ENCODE measurements at regions not wholly inside any gene's neighbourhood (a gene's known extent, or its start where the extent isn't known, plus 50 kb on each side); places are given as distances from the start of the nearest gene placed in this dataset.

DNA sequence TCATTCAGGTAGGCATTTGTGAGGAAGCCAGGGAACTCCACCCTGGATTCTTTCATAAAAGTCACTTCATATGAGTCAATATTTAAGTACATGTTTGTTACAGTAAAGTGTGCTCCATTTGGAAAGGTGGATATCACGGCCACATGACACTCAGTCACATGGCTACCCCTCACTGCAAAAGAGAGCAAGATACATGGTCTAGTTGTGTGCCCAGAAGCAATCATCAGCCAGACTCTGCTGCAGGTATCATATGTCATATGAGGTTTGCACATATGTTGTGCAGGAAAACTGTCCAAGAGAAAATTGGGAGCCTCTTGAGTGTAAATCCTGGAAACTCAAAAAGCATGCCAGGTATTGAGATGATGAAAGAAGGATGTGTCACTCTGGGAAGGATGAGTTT is 55.0 kb upstream of the NMNAT3 start:
- ChIA-PET RAD21 (ENCODE audit: low non-redundant PET in 1 of 2, low total read pairs in 2 of 2, uncharacterized antibody in 2 of 2, unreplicated experiment in 2 of 2) (no interaction called here), POLR2A (no interaction called here), CTCF (no interaction called here)
- peaks cover 42% of the 10 kb centered on the region; the same call in 1 of the 2 replicates for H3K27me3 ChIP-seq (ENCODE audit: insufficient read depth, low read length)
- DNase-seq (ENCODE audit: low read depth, low spot score) (no peak), ATAC-seq (no peak)
- no peaks in the 10 kb centered on the region for H4K20me1 ChIP-seq (ENCODE audit: insufficient read depth)
- intact Hi-C loops (cut with micrococcal nuclease) = no loop called here
- no peaks in the 10 kb centered on the region for H3K9me2 ChIP-seq (ENCODE audit: insufficient read depth)
- H3K27ac ChIP-seq (ENCODE audit: low read depth, low read length) = no peak overlapping the region
- no TSS peak for BruUV-seq (replicated peaks)
- H3K4me2 ChIP-seq (ENCODE audit: low read length) = no peak overlapping the region
- TF ChIP-seq ZNF274 (IDR thresholded peaks at IDR 0.05; ENCODE audit: low read depth, low read length) = no peak
- TF ChIP-seq POLR2AphosphoS5 (IDR thresholded peaks at IDR 0.05; ENCODE audit: low read depth, low read length) = no peak
- no peak for TF ChIP-seq EGR1 (IDR thresholded peaks at IDR 0.05; ENCODE audit: low read depth)
- TF ChIP-seq YY1 (IDR thresholded peaks at IDR 0.05; ENCODE audit: extremely low read depth, insufficient replicate concordance, low read depth, low read length) = no peak
- TF ChIP-seq CEBPB (IDR thresholded peaks at IDR 0.05; ENCODE audit: low read depth) = no peak
- no peak for TF ChIP-seq POLR2A (IDR thresholded peaks at IDR 0.05; ENCODE audit: borderline replicate concordance, extremely low read depth, insufficient read depth, insufficient read length)
- TF ChIP-seq, protein P1, sequence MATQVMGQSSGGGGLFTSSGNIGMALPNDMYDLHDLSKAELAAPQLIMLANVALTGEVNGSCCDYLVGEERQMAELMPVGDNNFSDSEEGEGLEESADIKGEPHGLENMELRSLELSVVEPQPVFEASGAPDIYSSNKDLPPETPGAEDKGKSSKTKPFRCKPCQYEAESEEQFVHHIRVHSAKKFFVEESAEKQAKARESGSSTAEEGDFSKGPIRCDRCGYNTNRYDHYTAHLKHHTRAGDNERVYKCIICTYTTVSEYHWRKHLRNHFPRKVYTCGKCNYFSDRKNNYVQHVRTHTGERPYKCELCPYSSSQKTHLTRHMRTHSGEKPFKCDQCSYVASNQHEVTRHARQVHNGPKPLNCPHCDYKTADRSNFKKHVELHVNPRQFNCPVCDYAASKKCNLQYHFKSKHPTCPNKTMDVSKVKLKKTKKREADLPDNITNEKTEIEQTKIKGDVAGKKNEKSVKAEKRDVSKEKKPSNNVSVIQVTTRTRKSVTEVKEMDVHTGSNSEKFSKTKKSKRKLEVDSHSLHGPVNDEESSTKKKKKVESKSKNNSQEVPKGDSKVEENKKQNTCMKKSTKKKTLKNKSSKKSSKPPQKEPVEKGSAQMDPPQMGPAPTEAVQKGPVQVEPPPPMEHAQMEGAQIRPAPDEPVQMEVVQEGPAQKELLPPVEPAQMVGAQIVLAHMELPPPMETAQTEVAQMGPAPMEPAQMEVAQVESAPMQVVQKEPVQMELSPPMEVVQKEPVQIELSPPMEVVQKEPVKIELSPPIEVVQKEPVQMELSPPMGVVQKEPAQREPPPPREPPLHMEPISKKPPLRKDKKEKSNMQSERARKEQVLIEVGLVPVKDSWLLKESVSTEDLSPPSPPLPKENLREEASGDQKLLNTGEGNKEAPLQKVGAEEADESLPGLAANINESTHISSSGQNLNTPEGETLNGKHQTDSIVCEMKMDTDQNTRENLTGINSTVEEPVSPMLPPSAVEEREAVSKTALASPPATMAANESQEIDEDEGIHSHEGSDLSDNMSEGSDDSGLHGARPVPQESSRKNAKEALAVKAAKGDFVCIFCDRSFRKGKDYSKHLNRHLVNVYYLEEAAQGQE (IDR thresholded peaks at IDR 0.05; ENCODE audit: low read depth) = no peak
- TF ChIP-seq, protein P2, sequence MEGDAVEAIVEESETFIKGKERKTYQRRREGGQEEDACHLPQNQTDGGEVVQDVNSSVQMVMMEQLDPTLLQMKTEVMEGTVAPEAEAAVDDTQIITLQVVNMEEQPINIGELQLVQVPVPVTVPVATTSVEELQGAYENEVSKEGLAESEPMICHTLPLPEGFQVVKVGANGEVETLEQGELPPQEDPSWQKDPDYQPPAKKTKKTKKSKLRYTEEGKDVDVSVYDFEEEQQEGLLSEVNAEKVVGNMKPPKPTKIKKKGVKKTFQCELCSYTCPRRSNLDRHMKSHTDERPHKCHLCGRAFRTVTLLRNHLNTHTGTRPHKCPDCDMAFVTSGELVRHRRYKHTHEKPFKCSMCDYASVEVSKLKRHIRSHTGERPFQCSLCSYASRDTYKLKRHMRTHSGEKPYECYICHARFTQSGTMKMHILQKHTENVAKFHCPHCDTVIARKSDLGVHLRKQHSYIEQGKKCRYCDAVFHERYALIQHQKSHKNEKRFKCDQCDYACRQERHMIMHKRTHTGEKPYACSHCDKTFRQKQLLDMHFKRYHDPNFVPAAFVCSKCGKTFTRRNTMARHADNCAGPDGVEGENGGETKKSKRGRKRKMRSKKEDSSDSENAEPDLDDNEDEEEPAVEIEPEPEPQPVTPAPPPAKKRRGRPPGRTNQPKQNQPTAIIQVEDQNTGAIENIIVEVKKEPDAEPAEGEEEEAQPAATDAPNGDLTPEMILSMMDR (IDR thresholded peaks at IDR 0.05 in 2 of 3, conservative IDR thresholded peaks at IDR 0.05 in 1 of 3; ENCODE audit: borderline replicate concordance in 1 of 3, insufficient read depth in 1 of 3, low read depth in 2 of 3, low read length in 2 of 3) = no peak
- TF ChIP-seq, protein P3, sequence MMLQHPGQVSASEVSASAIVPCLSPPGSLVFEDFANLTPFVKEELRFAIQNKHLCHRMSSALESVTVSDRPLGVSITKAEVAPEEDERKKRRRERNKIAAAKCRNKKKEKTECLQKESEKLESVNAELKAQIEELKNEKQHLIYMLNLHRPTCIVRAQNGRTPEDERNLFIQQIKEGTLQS (IDR thresholded peaks at IDR 0.05) = no peak
- no peak for TF ChIP-seq SIN3A (IDR thresholded peaks at IDR 0.05; ENCODE audit: low read depth)
- no peak overlapping the region for H3K4me3 ChIP-seq (replicated peaks in 1 of 2; ENCODE audit: low read depth in 1 of 2, low read length in 2 of 2)
- H3K9ac ChIP-seq (ENCODE audit: low read length) = no peak overlapping the region
- no peaks in the 10 kb centered on the region for H3K9me3 ChIP-seq (ENCODE audit: control insufficient read depth in 1 of 2, insufficient read depth in 1 of 2, low read depth in 1 of 2, low read length in 2 of 2)
- H2AFZ ChIP-seq (ENCODE audit: low read depth, low read length, poor library complexity, severe bottlenecking) = no peak overlapping the region
- no peaks in the 10 kb centered on the region for H3K36me3 ChIP-seq (ENCODE audit: control insufficient read depth in 1 of 2, insufficient read depth in 2 of 2, low read length in 2 of 2)
- no peaks in the 10 kb centered on the region for H3K4me1 ChIP-seq (ENCODE audit: control insufficient read depth in 1 of 2, insufficient read depth in 2 of 2, low read length in 2 of 2)
- no peaks in the 10 kb centered on the region for H3K79me2 ChIP-seq (ENCODE audit: insufficient read depth, low read length)

All from HCT116 (cell line).